HL-60 (cell line): ENCODE measurements at regions not wholly inside any gene's neighbourhood (a gene's known extent, or its start where the extent isn't known, plus 50 kb on each side); places are given as distances from the start of the nearest gene placed in this dataset.

Experiments
- DNase-seq, 2 experiments: peaks; one replicate each; pipeline ENCODE4 v3.0.0-alpha.2; 2010 to 2020; ENCODE audit warnings: low read depth in 1 of 2, low spot score in 1 of 2
- H3K27ac ChIP-seq: fragments of 250-450 bp; sonication (Bioruptor Pico); replicated peaks from 2 replicates; pipeline ENCODE4 v1.5.1; 2020; ENCODE audit warnings: mild to moderate bottlenecking, moderate library complexity
- H3K27me3 ChIP-seq: fragments of 250-450 bp; sonication (Bioruptor Pico); 2 replicates; pipeline ENCODE4 v1.5.1; 2021; ENCODE audit warnings: mild to moderate bottlenecking, moderate library complexity; ENCODE audit not compliant: insufficient read depth, poor library complexity, severe bottlenecking
- H3K4me3 ChIP-seq: replicated peaks from 2 replicates; pipeline ENCODE4 v1.5.1; 2011; ENCODE audit warnings: mild to moderate bottlenecking, control low read depth, low read length; ENCODE audit not compliant: insufficient read depth
- GABPA ChIP-seq: IDR thresholded peaks from 2 replicates; pipeline ENCODE4 v1.6.1; 2012; ENCODE audit warnings: low read depth
- POLR2AphosphoS5 ChIP-seq: IDR thresholded peaks from 2 replicates; pipeline ENCODE4 v1.6.1; 2012; ENCODE audit warnings: low read depth
- SPI1 ChIP-seq: IDR thresholded peaks from 2 replicates; pipeline ENCODE4 v1.6.1; 2012; ENCODE audit warnings: low read depth, mild to moderate bottlenecking, borderline replicate concordance
- TF ChIP-seq, protein P1 (sequence below): IDR thresholded peaks from 2 replicates; pipeline ENCODE4 v1.6.1; 2012; ENCODE audit warnings: low read depth; ENCODE audit not compliant: insufficient replicate concordance
- TF ChIP-seq, protein P2 (sequence below): IDR thresholded peaks from one replicate; pipeline ENCODE4 v1.5.1; 2011; ENCODE audit warnings: low read length, control low read depth, inconsistent platforms; ENCODE audit not compliant: insufficient read depth

DNA sequence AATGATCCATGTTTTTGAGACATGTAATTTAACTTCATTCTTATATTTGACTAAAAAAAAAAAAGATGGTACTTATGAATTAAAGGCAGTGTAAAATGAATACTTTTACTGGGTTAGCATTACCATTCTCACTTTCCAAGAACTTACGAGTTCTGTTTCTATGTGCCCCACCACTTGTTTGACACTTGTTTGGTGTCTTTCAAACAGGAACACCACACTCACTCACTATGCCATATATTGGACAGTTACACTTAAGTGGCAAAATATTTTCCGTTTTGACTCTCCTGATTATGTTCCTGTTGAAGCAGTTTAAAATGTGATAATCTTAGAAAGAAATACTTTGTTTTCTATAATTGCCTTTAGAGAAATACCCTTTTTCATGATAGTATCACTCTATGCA, 56.6 kb upstream of the ATXN7L3B start:
- H3K4me3 ChIP-seq: no peak overlapping the region
- no peaks in the 10 kb centered on the region for H3K27me3 ChIP-seq
- no peak overlapping the region for H3K27ac ChIP-seq
- no peak for DNase-seq
- no peak for TF ChIP-seq GABPA
- TF ChIP-seq, protein P1, sequence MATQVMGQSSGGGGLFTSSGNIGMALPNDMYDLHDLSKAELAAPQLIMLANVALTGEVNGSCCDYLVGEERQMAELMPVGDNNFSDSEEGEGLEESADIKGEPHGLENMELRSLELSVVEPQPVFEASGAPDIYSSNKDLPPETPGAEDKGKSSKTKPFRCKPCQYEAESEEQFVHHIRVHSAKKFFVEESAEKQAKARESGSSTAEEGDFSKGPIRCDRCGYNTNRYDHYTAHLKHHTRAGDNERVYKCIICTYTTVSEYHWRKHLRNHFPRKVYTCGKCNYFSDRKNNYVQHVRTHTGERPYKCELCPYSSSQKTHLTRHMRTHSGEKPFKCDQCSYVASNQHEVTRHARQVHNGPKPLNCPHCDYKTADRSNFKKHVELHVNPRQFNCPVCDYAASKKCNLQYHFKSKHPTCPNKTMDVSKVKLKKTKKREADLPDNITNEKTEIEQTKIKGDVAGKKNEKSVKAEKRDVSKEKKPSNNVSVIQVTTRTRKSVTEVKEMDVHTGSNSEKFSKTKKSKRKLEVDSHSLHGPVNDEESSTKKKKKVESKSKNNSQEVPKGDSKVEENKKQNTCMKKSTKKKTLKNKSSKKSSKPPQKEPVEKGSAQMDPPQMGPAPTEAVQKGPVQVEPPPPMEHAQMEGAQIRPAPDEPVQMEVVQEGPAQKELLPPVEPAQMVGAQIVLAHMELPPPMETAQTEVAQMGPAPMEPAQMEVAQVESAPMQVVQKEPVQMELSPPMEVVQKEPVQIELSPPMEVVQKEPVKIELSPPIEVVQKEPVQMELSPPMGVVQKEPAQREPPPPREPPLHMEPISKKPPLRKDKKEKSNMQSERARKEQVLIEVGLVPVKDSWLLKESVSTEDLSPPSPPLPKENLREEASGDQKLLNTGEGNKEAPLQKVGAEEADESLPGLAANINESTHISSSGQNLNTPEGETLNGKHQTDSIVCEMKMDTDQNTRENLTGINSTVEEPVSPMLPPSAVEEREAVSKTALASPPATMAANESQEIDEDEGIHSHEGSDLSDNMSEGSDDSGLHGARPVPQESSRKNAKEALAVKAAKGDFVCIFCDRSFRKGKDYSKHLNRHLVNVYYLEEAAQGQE: no peak
- TF ChIP-seq, protein P2, sequence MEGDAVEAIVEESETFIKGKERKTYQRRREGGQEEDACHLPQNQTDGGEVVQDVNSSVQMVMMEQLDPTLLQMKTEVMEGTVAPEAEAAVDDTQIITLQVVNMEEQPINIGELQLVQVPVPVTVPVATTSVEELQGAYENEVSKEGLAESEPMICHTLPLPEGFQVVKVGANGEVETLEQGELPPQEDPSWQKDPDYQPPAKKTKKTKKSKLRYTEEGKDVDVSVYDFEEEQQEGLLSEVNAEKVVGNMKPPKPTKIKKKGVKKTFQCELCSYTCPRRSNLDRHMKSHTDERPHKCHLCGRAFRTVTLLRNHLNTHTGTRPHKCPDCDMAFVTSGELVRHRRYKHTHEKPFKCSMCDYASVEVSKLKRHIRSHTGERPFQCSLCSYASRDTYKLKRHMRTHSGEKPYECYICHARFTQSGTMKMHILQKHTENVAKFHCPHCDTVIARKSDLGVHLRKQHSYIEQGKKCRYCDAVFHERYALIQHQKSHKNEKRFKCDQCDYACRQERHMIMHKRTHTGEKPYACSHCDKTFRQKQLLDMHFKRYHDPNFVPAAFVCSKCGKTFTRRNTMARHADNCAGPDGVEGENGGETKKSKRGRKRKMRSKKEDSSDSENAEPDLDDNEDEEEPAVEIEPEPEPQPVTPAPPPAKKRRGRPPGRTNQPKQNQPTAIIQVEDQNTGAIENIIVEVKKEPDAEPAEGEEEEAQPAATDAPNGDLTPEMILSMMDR: no peak
- no peak for TF ChIP-seq POLR2AphosphoS5
- TF ChIP-seq SPI1: no peak

DNA sequence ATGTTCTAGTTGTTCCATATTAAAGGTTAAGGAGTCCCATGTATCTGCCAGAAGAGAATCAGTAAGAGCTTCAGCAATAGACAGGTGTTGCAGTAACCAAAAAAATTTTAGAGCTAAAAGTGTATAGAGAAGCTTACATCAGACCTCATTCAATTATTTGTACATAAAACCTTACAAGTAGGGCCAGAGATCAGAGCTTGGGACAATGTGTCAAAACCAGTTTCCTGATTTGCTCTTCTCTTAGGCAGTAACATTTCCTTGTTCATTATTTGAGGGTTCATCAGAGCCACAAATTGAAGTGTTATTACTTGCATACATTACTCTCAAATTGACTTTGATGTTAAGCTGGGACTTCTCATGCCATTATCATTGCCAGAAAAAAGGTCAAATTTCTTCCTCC, 55.5 kb upstream of the ATXN7L3B start:
- no peak overlapping the region for H3K4me3 ChIP-seq
- no peak overlapping the region for H3K27ac ChIP-seq
- no peak for DNase-seq
- no peak for TF ChIP-seq GABPA
- no peaks in the 10 kb centered on the region for H3K27me3 ChIP-seq

DNA sequence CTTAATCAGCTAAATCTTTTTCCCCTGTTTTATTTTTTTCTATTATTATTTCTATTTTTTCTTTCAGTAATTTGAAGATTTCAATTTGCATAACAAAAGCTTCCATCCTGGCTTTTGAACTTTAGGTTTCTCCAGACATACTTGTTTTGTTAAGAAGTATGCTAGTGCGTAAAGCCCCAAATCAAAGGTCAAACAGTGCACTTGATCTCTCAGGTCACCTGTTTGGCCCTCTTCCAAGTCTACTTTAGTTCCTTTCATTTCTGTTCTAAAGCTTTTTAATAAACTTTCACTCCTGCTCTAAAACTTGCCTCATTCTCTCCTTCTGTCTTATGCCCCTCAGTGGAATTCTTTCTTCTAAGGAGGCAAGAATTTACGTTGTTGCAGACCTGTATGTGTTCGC, 54.6 kb upstream of the ATXN7L3B start:
- TF ChIP-seq POLR2AphosphoS5: no peak
- TF ChIP-seq, protein P1: no peak
- no peak for TF ChIP-seq GABPA
- TF ChIP-seq SPI1: no peak
- TF ChIP-seq, protein P2: no peak
- no peak for DNase-seq
- Histone ChIP-seq H3K4me3 (no peak overlapping the region), H3K27me3 (no peaks in the 10 kb centered on the region), H3K27ac (no peak overlapping the region)
